H1 (cell line): ENCODE measurements at regions not wholly inside any gene's neighbourhood (a gene's known extent, or its start where the extent isn't known, plus 50 kb on each side); places are given as distances from the start of the nearest gene placed in this dataset.
"Not testable (repeated sequence)": the region's sequence is repeated elsewhere in the genome, so short reads cannot be mapped to it uniquely, and the experiment has no call there.

Experiments used
- CTCF ChIA-PET: fragments of 300-600 bp; sonication (Branson Sonifier 250); formaldehyde crosslinking; loops from one replicate; lab custom pipeline; 2021; ENCODE audit not compliant: partially characterized antibody; lab: Charles Lee
- POLR2A ChIA-PET: fragments of 300-600 bp; sonication (Branson Sonifier 250); formaldehyde crosslinking; loops from one replicate; lab custom pipeline; 2021; ENCODE audit warnings: inconsistent platforms; ENCODE audit not compliant: partially characterized antibody; lab: Charles Lee
- DNase-seq, 2 experiments: peaks; one replicate each; pipeline versions ENCODE4 v3.0.0 to v3.0.0-alpha.2; 2010 to 2022; ENCODE audit warnings: low spot score in 2 of 2, low read depth in 1 of 2, mixed read lengths in 1 of 2
- FAIRE-seq: peaks from 2 replicates; lab custom pipeline; 2011; peaks lifted over from hg19 to GRCh38; lab: Jason Lieb, UNC
- H2AFZ ChIP-seq: 2 replicates; pipeline ENCODE4 v1.8.1; 2012; ENCODE audit warnings: low read length, inconsistent platforms
- H2AK5ac ChIP-seq: 2 replicates; pipeline ENCODE4 v1.6.1; 2013; ENCODE audit warnings: low read depth, low read length
- H2BK120ac ChIP-seq: replicated peaks from 2 replicates; pipeline ENCODE3; 2013; ENCODE audit warnings: low read depth, low read length, inconsistent platforms
- H2BK12ac ChIP-seq: 2 replicates; pipeline ENCODE4 v1.6.1; 2013; ENCODE audit warnings: low read depth, low read length
- H2BK15ac ChIP-seq: 2 replicates; pipeline ENCODE4 v1.6.1; 2013; ENCODE audit warnings: low read length
- H2BK20ac ChIP-seq: 2 replicates; pipeline ENCODE4 v1.6.1; 2013; ENCODE audit warnings: low read length
- H2BK5ac ChIP-seq: 2 replicates; pipeline ENCODE4 v1.6.1; 2013; ENCODE audit warnings: low read depth, low read length
- H3K14ac ChIP-seq: 2 replicates; pipeline ENCODE4 v1.6.1; 2013; ENCODE audit warnings: inconsistent platforms; ENCODE audit not compliant: insufficient read length
- H3K18ac ChIP-seq: 2 replicates; pipeline ENCODE4 v1.6.1; 2013; ENCODE audit warnings: low read length; ENCODE audit errors: extremely low read depth
- H3K23ac ChIP-seq: 2 replicates; pipeline ENCODE4 v1.6.1; 2013; ENCODE audit warnings: inconsistent platforms; ENCODE audit not compliant: insufficient read length
- H3K23me2 ChIP-seq: 2 replicates; pipeline ENCODE4 v1.6.1; 2013; ENCODE audit warnings: low read depth, low read length
- H3K27ac ChIP-seq: 2 replicates; pipeline ENCODE4 v1.6.1; 2011; ENCODE audit warnings: low read depth, low read length, inconsistent platforms
- H3K27me3 ChIP-seq, 4 experiments: replicated peaks in 1 of 4; 1 replicate in 1 of 4; 2 replicates in 3 of 4; pipeline versions ENCODE4 v1.6.1 to v1.8.1; 2011 to 2013; ENCODE audit warnings: low read length in 3 of 4, mild to moderate bottlenecking in 3 of 4, inconsistent platforms in 2 of 4, mixed read lengths in 2 of 4, moderate library complexity in 1 of 4; ENCODE audit not compliant: control insufficient read depth in 3 of 4, insufficient read depth in 3 of 4; ENCODE audit errors: extremely low read depth in 1 of 4
- H3K36me3 ChIP-seq, 4 experiments: 2 replicates each; pipeline versions ENCODE4 v1.6.1 to v1.8.1; 2011 to 2013; ENCODE audit warnings: mild to moderate bottlenecking in 4 of 4, low read length in 3 of 4, moderate library complexity in 2 of 4, control low read depth in 1 of 4, inconsistent platforms in 1 of 4; ENCODE audit not compliant: insufficient read depth in 4 of 4, control insufficient read depth in 2 of 4
- H3K4ac ChIP-seq: replicated peaks from 2 replicates; pipeline ENCODE3; 2013; ENCODE audit warnings: low read length, low read depth, mixed read lengths, inconsistent platforms; ENCODE audit not compliant: insufficient read length
- H3K4me1 ChIP-seq, 4 experiments: replicated peaks in 1 of 4; 1 replicate in 1 of 4; 2 replicates in 3 of 4; pipeline versions ENCODE4 v1.6.1 to v1.8.1; 2011 to 2013; ENCODE audit warnings: low read length in 3 of 4, inconsistent platforms in 2 of 4, mixed read lengths in 1 of 4; ENCODE audit not compliant: insufficient read depth in 4 of 4, control insufficient read depth in 3 of 4
- H3K4me2 ChIP-seq, 2 experiments: 2 replicates each; pipeline versions ENCODE4 v1.6.1 to v1.8.1; 2011 to 2013; ENCODE audit warnings: low read depth in 2 of 2, low read length in 2 of 2, control low read depth in 1 of 2, inconsistent platforms in 1 of 2, mild to moderate bottlenecking in 1 of 2; ENCODE audit not compliant: insufficient read depth in 1 of 2
- H3K4me3 ChIP-seq, 4 experiments: fragments of 200-600, 300-600 bp in 1 of 4; sonication (generic), shearing (Covaris generic), sonication (Bioruptor Twin) in 1 of 4; 2 replicates each; pipeline versions ENCODE4 v1.5.1 to v1.8.1; 2011 to 2016; ENCODE audit warnings: low read length in 4 of 4, low read depth in 3 of 4, control low read depth in 2 of 4, inconsistent platforms in 2 of 4, mild to moderate bottlenecking in 2 of 4, mixed read lengths in 1 of 4, moderate library complexity in 1 of 4; ENCODE audit not compliant: insufficient read depth in 2 of 4; ENCODE audit errors: extremely low read depth in 1 of 4
- H3K56ac ChIP-seq: replicated peaks from 2 replicates; pipeline ENCODE3; 2013; ENCODE audit warnings: low read depth, mild to moderate bottlenecking, mixed read lengths, low read length, inconsistent platforms; ENCODE audit not compliant: insufficient read length
- H3K79me1 ChIP-seq: 2 replicates; pipeline ENCODE4 v1.6.1; 2013; ENCODE audit warnings: low read depth, low read length, control low read depth
- H3K79me2 ChIP-seq, 2 experiments: 2 replicates each; pipeline versions ENCODE4 v1.6.1 to v1.8.1; 2012 to 2013; ENCODE audit warnings: low read length in 2 of 2, mild to moderate bottlenecking in 2 of 2, inconsistent platforms in 1 of 2; ENCODE audit not compliant: insufficient read depth in 2 of 2, control insufficient read depth in 1 of 2
- H3K9ac ChIP-seq, 4 experiments: replicated peaks in 1 of 4; 1 replicate in 1 of 4; 2 replicates in 3 of 4; pipeline versions ENCODE4 v1.6.1 to v1.8.1; 2011 to 2013; ENCODE audit warnings: low read depth in 3 of 4, low read length in 3 of 4, control low read depth in 2 of 4, mild to moderate bottlenecking in 2 of 4, moderate library complexity in 2 of 4, inconsistent platforms in 1 of 4; ENCODE audit errors: extremely low read depth in 1 of 4
- H3K9me3 ChIP-seq, 2 experiments: 2 replicates each; pipeline versions ENCODE4 v1.6.1 to v1.8.1; 2012 to 2013; ENCODE audit warnings: mild to moderate bottlenecking in 2 of 2, moderate library complexity in 2 of 2, control low read depth in 1 of 2, inconsistent platforms in 1 of 2, low read depth in 1 of 2, low read length in 1 of 2, mixed read lengths in 1 of 2; ENCODE audit not compliant: insufficient read depth in 2 of 2
- H4K20me1 ChIP-seq, 2 experiments: replicated peaks in 1 of 2; 2 replicates each; pipeline versions ENCODE3 to v1.8.1; 2011 to 2013; ENCODE audit warnings: inconsistent platforms in 2 of 2, low read length in 2 of 2, mild to moderate bottlenecking in 1 of 2; ENCODE audit not compliant: insufficient read depth in 2 of 2, control insufficient read depth in 1 of 2
- H4K5ac ChIP-seq: 2 replicates; pipeline ENCODE4 v1.6.1; 2013; ENCODE audit warnings: low read length, low read depth, mixed read lengths, inconsistent platforms; ENCODE audit not compliant: insufficient read length
- H4K8ac ChIP-seq: 2 replicates; pipeline ENCODE4 v1.8.0; 2013; ENCODE audit warnings: mild to moderate bottlenecking, moderate library complexity, low read length, inconsistent platforms; ENCODE audit not compliant: insufficient read depth; ENCODE audit errors: extremely low read depth
- H4K91ac ChIP-seq: replicated peaks from 2 replicates; pipeline ENCODE3; 2013; ENCODE audit warnings: low read length, mixed read lengths, inconsistent platforms; ENCODE audit not compliant: insufficient read length
- WGBS, 2 experiments: shearing (Covaris generic) in 1 of 2; methylation state at CpG; one replicate each; pipeline versions ENCODE4 v1.1.6 to v1.1.7; 2013 to 2015; ENCODE audit warnings: low lambda C conversion rate in 2 of 2, mixed read lengths in 2 of 2, inconsistent platforms in 1 of 2, low coverage in 1 of 2, missing lambda C conversion rate in 1 of 2; ENCODE audit not compliant: insufficient replicate concordance in 2 of 2, insufficient coverage in 1 of 2, insufficient read length in 1 of 2; ENCODE audit errors: extremely low coverage in 1 of 2, missing lambda C conversion rate in 1 of 2; 5-methylcytosine and 5-hydroxymethylcytosine counted together

- H2BK12ac ChIP-seq, H2AK5ac ChIP-seq, H3K56ac ChIP-seq, POLR2A ChIA-PET, H3K79me2 ChIP-seq, H4K5ac ChIP-seq, FAIRE-seq, H2AFZ ChIP-seq, H2BK5ac ChIP-seq, H3K79me1 ChIP-seq, H4K20me1 ChIP-seq, H3K14ac ChIP-seq, H2BK120ac ChIP-seq, H4K8ac ChIP-seq, H3K23me2 ChIP-seq, H3K36me3 ChIP-seq, H2BK20ac ChIP-seq, H3K23ac ChIP-seq, H2BK15ac ChIP-seq, H3K18ac ChIP-seq, H4K91ac ChIP-seq, H3K4me3 ChIP-seq, H3K4me2 ChIP-seq, DNase-seq, H3K4me1 ChIP-seq, H3K9ac ChIP-seq, H3K4ac ChIP-seq, H3K27me3 ChIP-seq, H3K27ac ChIP-seq, H3K9me3 ChIP-seq: not testable (repeated sequence)
- 95% methylated on average over 10 of the region's 10 CpGs; no CpG with 5 or more reads in 1 of the 2 experiments for WGBS, 2 experiments
- CTCF ChIA-PET, result interaction anchor here (0.7 kb wide), 1 partner anchor 12 kb away, joined by 3 read pairs; no protein-coding TSS in a partner anchor
These were observed 722.7 kb downstream of the FSCB start for GRCh38 chr14:43784432-43784831.
